NT2/D1 (cell line): ENCODE measurements at regions not wholly inside any gene's neighbourhood (a gene's known extent, or its start where the extent isn't known, plus 50 kb on each side); places are given as distances from the start of the nearest gene placed in this dataset.

Source experiments
- YY1 ChIP-seq: IDR thresholded peaks from 2 replicates; pipeline ENCODE4 v1.6.1; 2011; ENCODE audit not compliant: insufficient read length, insufficient read depth
- ZNF274 ChIP-seq: IDR thresholded peaks from 2 replicates; pipeline ENCODE4 v1.6.1; 2011; ENCODE audit warnings: mild to moderate bottlenecking, low read depth, low read length

- no peak for TF ChIP-seq YY1
- TF ChIP-seq ZNF274, result no peak
These were observed 77.4 kb upstream of the BLID start for GRCh38 chr11:122193457-122193856.
